ENCODE measurements at regions not wholly inside any gene's neighbourhood (a gene's known extent, or its start where the extent isn't known, plus 50 kb on each side); places are given as distances from the start of the nearest gene placed in this dataset.

DNA sequence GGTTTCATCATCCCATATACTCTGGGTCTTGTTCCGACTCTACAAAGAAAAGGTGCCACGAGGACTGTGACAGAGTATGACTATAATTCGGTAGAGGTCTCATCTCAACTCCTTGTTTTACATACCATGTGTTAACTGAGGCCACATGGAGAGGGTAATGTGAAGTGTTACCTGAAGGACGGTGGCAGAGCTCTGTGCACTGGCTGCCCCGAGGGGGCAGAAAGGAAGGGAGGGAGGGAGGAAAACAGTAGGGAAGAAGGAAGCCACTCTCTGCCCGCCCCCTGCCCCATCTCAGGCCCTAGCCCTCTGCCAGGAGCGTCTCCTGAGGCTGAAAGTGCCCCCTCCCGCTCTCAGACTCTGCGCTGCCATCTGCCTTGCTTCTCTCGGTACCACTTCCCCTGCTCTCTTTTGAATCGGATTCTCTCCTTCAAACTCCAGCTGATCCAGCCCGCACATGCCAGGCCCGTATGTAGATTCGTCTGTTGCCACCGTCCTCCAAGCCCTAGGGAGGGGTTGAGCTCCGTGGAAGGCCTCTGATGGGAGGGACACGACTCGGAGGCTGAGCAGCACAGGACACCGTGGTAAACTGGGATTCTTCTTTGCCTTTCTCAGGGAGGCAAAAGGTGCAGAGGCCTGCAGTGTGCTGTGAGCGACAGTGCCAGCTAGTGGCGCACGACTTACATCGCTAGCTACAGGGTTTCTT, 70.5 kb upstream of the ATP10A start:
- TF ChIP-seq, protein P1, sequence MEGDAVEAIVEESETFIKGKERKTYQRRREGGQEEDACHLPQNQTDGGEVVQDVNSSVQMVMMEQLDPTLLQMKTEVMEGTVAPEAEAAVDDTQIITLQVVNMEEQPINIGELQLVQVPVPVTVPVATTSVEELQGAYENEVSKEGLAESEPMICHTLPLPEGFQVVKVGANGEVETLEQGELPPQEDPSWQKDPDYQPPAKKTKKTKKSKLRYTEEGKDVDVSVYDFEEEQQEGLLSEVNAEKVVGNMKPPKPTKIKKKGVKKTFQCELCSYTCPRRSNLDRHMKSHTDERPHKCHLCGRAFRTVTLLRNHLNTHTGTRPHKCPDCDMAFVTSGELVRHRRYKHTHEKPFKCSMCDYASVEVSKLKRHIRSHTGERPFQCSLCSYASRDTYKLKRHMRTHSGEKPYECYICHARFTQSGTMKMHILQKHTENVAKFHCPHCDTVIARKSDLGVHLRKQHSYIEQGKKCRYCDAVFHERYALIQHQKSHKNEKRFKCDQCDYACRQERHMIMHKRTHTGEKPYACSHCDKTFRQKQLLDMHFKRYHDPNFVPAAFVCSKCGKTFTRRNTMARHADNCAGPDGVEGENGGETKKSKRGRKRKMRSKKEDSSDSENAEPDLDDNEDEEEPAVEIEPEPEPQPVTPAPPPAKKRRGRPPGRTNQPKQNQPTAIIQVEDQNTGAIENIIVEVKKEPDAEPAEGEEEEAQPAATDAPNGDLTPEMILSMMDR (IDR thresholded peaks at IDR 0.05; ENCODE audit: low read depth, low read length), result peak; percentile 52
- TF ChIP-seq MYC (IDR thresholded peaks at IDR 0.05; ENCODE audit: low read depth, low read length), result no peak
